ENCODE measurements at regions not wholly inside any gene's neighbourhood (a gene's known extent, or its start where the extent isn't known, plus 50 kb on each side); places are given as distances from the start of the nearest gene placed in this dataset.

GRCh38 chrX:77003530-77003929 is 443.7 kb upstream of the FGF16 start:
- TF ChIP-seq POLR2A (IDR thresholded peaks at IDR 0.05; ENCODE audit: low read depth, low read length) = no peak
- no peak for TF ChIP-seq POLR2AphosphoS5 (IDR thresholded peaks at IDR 0.05; ENCODE audit: low read depth, low read length)
